CD4-positive, alpha-beta T cell treated with Interleukin-17A for 1 hour (primary cell): ENCODE measurements at regions not wholly inside any gene's neighbourhood (a gene's known extent, or its start where the extent isn't known, plus 50 kb on each side); places are given as distances from the start of the nearest gene placed in this dataset.
"Not testable (repeated sequence)": the region's sequence is repeated elsewhere in the genome, so short reads cannot be mapped to it uniquely, and the experiment has no call there.

Experiments
- DNase-seq: peaks from one replicate; pipeline ENCODE4 v3.0.0-alpha.2; 2020

GRCh38 chr9:88596376-88596775, 61.4 kb downstream of the NXNL2 start:
- no peak for DNase-seq

GRCh38 chr9:88604836-88605511, 70.0 kb downstream of the NXNL2 start:
- DNase-seq = no peak

- DNase-seq = no peak
Measured at GRCh38 chr9:88605512-88606362, 70.8 kb downstream of the NXNL2 start.

DNA sequence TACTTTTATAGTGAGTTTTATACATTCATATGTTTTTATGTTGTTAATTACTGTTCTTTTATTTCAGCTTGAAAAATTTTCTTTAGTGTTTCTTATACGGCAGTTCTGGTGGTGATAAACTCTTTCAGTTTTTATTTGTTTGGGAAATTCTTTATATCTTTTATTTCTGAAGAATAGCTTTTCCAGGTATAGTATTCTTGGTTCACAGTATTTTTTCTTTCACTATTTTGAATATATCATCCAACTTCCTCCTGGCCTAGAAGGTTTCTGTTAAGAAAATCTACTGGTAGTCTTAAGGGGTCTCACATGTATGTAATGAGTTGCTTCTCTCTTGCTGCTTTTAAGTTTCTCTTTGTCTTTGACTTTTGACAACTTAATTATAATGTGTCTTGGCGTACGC, 79.4 kb downstream of the NXNL2 start:
- no peak for DNase-seq

- DNase-seq = no peak
Measured at GRCh38 chr9:88623698-88624097, 88.7 kb downstream of the NXNL2 start.

- DNase-seq = no peak
Measured at GRCh38 chr9:88628114-88628513, 93.1 kb downstream of the NXNL2 start.

- no peak for DNase-seq
Measured at GRCh38 chr9:88628811-88629210, 93.8 kb downstream of the NXNL2 start.

GRCh38 chr9:88630574-88630973, 95.6 kb downstream of the NXNL2 start:
- not testable (repeated sequence) for DNase-seq

DNA sequence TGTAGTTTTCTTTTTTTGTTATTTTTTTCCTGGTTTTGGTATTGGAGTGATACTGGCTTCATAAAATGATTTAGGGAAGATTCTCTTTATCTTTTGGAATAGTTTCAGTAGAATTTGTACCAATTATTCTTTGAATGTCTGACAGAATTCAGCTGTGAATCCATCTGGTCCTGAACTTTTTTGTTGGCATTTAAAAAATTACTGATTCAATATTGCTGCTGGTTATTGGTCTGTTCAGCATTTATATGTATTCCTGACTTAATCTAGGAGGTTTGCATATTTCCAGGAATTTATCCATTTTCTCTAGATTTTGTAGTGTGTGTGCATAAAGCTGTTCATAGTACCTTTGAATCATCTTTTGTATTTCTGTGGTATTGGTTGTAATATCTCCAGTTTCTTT, 100.2 kb downstream of the NXNL2 start:
- no peak for DNase-seq

DNA sequence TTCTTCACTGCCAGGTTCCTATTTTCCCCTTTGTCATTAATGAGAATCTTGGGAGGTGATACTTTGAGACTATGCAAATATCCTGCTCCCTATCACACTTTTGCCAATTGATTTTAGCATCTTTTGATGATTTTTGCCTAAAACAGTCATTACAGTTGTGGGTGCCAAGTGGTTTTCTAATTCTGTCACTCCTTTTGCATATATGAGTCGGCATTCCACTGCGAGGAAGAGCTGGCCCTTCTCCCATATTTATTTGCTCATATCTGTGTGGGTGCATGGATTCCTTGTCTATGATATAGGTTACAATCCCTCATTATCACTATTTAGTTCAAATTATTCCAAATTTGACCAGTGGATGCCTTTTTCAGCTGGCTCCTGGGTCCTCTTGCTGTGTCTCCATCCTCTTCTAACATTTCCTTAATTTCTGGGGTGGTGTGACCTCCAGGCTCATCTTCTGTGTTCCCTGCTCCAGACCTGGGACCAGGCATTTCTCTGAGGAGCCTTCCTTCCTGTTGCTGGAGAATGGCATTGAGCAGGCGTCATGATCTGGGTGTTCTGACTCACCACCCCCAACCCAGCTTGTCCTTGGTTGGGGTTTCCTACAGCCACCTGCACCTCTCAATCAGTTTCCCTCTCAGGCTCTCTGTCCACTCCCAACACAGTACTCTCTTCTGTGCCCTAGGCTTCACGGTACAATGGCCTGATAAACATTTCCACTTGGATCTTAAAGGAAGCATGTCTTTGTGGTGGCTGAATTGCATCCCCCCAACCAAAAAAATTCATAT, 106.7 kb downstream of the NXNL2 start:
- no peak for DNase-seq

DNA sequence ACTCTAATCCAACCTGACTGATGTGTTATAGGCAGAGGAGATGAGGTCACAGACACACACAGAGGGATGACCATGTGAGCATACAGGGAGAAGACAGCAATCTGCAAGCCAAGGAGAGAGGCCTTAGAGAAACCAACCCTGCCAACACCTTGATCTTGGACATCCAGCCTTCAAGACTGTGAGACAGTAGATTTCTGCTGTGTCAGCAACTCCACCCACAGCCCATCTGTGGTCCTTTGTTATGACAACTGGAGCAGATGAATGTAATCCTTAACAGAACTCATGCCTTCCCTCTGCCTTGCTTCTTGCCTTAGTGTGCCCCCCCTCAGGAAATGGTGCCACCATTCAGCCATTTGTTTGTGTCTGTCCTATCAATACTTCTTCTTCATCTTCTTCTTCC, 107.4 kb downstream of the NXNL2 start:
- DNase-seq = no peak

DNA sequence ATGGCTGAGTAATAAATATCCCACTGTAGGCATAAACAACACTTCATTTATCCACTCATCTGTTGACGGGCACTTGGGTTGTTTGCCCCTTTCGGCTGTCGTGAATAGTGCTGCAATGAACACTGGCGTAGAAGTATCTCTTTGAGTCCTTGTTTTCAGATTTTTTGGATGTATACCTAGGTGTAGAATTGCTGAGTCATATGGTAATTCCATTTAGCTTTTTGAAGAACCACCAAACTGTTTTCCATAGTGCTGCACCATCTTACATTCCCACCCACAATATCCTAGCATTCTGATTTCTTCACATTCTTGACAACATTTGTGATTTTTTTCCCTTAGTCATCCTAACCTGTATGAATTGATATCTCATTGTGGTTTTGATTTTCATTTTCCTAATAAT, 109.0 kb downstream of the NXNL2 start:
- DNase-seq = no peak

- DNase-seq = no peak
Measured at GRCh38 chr9:88645172-88645878, 110.3 kb downstream of the NXNL2 start.

DNA sequence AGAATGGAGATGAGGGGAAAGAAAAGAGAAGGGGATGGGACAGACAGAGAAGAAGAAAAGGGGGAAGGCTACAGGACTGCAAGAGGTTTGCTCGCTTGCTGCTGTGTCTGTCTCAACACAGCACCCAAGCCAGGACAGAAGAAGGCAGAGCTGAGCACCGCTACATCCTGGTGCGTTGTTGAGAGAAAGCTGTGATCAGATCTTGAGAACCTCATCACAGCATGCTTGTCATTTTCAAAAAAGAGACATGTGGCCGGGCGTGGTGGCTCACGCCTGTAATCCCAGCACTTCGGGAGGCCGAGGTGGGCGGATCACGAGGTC, 110.9 kb downstream of the NXNL2 start:
- no peak for DNase-seq

DNA sequence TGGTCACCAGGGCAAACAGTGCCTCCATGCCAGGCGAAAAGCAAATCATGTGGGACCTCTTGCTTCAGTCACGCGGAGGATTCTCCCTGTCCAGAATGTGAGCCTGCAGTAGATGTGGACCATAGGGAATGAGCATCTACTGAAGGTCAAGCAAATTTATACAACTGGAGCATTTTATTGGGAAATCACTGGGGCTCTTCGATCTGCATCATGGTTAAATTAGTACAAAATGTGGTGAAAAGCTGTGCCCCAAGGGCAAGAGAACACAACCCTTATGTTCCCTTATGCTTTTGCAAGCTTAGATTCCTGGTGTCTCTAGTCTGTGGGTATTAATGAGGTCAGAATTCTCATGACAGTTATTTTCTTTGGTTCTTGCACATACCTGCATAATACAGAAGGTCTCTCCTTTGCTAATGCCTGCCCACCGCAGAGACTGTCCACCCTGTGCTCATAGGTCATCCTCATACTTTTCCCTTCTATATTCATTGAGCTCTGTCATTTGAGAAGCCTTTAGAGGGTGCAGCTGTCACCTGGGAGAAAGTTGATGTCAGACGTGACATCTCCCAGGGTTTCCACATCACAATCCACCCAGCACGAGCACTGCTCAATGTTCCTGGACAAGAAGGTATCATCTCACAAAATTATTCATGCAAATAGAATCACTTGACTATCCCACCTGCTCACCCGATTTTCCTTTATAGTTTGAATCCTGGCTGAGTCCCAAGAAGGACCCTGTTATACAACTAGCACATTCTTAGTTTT, 111.7 kb downstream of the NXNL2 start:
- DNase-seq = no peak

- DNase-seq = no peak
Measured at GRCh38 chr9:88651682-88652633, 117.0 kb downstream of the NXNL2 start.

- no peak for DNase-seq
Measured at GRCh38 chr9:88652876-88653275, 117.9 kb downstream of the NXNL2 start.

DNA sequence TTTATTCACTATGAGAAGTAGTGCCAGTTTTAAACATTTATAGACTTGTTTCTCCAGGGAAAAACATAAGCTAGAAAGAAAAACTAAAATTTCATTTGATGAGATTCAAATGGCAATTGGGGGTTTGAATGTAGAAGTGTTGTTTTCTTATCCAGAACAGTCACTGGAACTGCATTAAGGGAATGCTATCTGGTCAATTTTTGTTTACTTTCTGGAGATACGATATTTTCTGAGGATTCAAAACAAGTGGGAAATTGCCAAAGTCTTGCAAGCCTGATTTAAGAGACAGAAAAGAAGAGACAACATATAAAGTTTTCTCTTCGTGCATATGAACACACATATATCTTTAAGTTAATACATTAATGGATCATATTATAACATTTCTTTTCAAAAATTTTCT, 118.4 kb downstream of the NXNL2 start:
- no peak for DNase-seq

- no peak for DNase-seq
Measured at GRCh38 chr9:88653911-88654310, 118.9 kb downstream of the NXNL2 start.

- DNase-seq = no peak
Measured at GRCh38 chr9:88657893-88658292, 122.9 kb downstream of the NXNL2 start.

DNA sequence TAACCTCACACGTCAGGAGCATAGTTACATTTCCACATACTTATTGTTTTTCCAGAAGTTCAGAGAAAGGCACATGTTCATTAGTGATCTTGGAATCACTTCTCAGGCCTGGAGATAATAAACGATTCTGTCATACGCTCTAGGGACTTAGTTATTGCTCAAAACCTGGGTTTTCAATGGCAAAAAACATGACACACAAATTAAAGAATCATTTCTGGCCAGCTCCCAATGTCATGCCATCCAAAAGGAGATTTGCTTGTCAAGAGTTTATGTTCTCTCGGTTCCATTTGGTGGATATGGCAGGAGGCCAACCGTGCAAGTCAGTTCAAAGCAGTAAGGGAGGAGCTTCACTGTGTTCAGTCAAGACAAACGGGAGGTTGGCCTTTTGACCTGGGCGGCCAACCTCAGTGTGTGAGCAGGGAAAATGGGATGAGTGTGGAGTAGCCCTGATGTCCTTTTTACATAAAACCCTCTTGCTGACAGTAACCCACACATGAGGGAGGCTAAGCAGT, 123.4 kb downstream of the NXNL2 start:
- no peak for DNase-seq
